HL-60 (cell line): ENCODE measurements at regions not wholly inside any gene's neighbourhood (a gene's known extent, or its start where the extent isn't known, plus 50 kb on each side); places are given as distances from the start of the nearest gene placed in this dataset.

Source experiments
- POLR2AphosphoS5 ChIP-seq: IDR thresholded peaks from 2 replicates; pipeline ENCODE4 v1.6.1; 2012; ENCODE audit warnings: low read depth
- TF ChIP-seq, protein P1 (sequence below): IDR thresholded peaks from one replicate; pipeline ENCODE4 v1.5.1; 2011; ENCODE audit warnings: low read length, control low read depth, inconsistent platforms; ENCODE audit not compliant: insufficient read depth
- TF ChIP-seq, protein P2 (sequence below): IDR thresholded peaks from 2 replicates; pipeline ENCODE4 v1.6.1; 2012; ENCODE audit warnings: low read depth; ENCODE audit not compliant: insufficient replicate concordance

DNA sequence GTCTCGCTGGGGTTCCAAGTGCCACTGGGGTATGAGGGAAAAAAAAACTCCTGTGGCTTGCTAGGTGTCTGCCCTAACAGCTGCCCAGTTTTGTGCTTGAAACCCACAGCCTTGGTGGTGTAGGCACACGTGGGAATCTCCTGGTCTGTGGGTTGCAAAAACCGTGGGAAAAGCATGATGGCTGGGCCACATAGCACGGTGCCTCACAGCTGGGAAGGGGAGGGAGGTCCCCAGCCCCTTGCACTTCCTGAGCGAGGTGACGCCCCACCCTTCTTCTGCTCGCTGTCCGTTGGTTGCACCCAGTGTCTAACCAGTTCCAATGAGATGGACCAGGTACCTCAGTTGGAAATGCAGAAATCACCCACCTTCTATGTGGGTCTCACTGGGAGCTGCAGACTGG is 144.3 kb downstream of the KBTBD8 start:
- TF ChIP-seq, protein P1, sequence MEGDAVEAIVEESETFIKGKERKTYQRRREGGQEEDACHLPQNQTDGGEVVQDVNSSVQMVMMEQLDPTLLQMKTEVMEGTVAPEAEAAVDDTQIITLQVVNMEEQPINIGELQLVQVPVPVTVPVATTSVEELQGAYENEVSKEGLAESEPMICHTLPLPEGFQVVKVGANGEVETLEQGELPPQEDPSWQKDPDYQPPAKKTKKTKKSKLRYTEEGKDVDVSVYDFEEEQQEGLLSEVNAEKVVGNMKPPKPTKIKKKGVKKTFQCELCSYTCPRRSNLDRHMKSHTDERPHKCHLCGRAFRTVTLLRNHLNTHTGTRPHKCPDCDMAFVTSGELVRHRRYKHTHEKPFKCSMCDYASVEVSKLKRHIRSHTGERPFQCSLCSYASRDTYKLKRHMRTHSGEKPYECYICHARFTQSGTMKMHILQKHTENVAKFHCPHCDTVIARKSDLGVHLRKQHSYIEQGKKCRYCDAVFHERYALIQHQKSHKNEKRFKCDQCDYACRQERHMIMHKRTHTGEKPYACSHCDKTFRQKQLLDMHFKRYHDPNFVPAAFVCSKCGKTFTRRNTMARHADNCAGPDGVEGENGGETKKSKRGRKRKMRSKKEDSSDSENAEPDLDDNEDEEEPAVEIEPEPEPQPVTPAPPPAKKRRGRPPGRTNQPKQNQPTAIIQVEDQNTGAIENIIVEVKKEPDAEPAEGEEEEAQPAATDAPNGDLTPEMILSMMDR: no peak
- TF ChIP-seq POLR2AphosphoS5: no peak
- TF ChIP-seq, protein P2, sequence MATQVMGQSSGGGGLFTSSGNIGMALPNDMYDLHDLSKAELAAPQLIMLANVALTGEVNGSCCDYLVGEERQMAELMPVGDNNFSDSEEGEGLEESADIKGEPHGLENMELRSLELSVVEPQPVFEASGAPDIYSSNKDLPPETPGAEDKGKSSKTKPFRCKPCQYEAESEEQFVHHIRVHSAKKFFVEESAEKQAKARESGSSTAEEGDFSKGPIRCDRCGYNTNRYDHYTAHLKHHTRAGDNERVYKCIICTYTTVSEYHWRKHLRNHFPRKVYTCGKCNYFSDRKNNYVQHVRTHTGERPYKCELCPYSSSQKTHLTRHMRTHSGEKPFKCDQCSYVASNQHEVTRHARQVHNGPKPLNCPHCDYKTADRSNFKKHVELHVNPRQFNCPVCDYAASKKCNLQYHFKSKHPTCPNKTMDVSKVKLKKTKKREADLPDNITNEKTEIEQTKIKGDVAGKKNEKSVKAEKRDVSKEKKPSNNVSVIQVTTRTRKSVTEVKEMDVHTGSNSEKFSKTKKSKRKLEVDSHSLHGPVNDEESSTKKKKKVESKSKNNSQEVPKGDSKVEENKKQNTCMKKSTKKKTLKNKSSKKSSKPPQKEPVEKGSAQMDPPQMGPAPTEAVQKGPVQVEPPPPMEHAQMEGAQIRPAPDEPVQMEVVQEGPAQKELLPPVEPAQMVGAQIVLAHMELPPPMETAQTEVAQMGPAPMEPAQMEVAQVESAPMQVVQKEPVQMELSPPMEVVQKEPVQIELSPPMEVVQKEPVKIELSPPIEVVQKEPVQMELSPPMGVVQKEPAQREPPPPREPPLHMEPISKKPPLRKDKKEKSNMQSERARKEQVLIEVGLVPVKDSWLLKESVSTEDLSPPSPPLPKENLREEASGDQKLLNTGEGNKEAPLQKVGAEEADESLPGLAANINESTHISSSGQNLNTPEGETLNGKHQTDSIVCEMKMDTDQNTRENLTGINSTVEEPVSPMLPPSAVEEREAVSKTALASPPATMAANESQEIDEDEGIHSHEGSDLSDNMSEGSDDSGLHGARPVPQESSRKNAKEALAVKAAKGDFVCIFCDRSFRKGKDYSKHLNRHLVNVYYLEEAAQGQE: no peak
